HepG2 (cell line): ENCODE measurements at regions not wholly inside any gene's neighbourhood (a gene's known extent, or its start where the extent isn't known, plus 50 kb on each side); places are given as distances from the start of the nearest gene placed in this dataset.

Experiments used
- KLF12 ChIP-seq: sonication (generic); formaldehyde crosslinking; IDR thresholded peaks from 2 replicates; pipeline ENCODE4 v1.4.0; 2020; ENCODE audit warnings: missing genetic modification reagents, borderline replicate concordance
- TCF7 ChIP-seq: sonication (generic); IDR thresholded peaks from 2 replicates; pipeline ENCODE4 v1.6.1; 2016; ENCODE audit warnings: antibody characterized with exemption, low read depth
- ZNF121 ChIP-seq: sonication (generic); formaldehyde crosslinking; IDR thresholded peaks from 2 replicates; pipeline ENCODE4 v1.5.0; 2020; ENCODE audit warnings: mild to moderate bottlenecking, missing genetic modification reagents
- ZNF775 ChIP-seq: sonication (generic); formaldehyde crosslinking; IDR thresholded peaks from 2 replicates; pipeline ENCODE4 v1.4.0; 2020; ENCODE audit warnings: missing genetic modification reagents, mild to moderate bottlenecking, moderate library complexity, borderline replicate concordance
- TF ChIP-seq, protein P1 (sequence below): sonication (generic); formaldehyde crosslinking; IDR thresholded peaks from 2 replicates; pipeline ENCODE4 v1.5.0; 2020; ENCODE audit warnings: mild to moderate bottlenecking, low read depth, missing genetic modification reagents, borderline replicate concordance
- TF ChIP-seq, protein P2 (sequence below): sonication (generic); formaldehyde crosslinking; IDR thresholded peaks from 2 replicates; pipeline ENCODE4 v1.5.1; 2020; ENCODE audit warnings: missing genetic modification reagents, mild to moderate bottlenecking, borderline replicate concordance

DNA sequence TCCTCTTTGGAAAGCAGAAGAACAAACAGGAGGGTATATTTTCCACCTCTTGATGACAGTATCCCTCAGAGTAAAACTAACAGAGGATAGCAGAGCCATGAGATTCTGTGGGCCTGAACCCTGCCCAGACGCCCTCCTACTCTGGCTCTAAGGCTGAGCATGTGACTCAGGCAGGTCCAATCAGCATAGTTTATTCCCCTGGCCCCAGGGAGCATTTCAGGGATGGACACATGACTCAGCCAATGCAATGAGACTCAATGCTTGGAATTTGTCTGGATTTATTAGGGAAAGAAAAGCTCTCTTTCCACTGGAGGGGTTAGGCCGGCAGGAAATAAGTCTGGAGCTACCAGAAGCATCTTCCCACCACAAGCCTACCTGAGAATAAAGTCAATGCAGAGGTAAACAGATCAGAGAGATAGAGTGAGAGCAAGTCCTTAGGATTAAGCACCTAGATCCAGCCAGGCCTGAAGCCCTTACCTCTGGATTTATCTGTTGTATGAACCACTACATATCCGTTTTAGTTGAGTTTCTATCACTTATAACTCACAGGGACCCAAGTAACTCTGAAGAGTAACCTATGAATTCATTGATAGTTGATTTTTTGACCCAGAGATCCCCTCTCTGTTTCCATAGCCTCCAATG lies 68.2 kb upstream of the EYA2 start:
- TF ChIP-seq, protein P1, sequence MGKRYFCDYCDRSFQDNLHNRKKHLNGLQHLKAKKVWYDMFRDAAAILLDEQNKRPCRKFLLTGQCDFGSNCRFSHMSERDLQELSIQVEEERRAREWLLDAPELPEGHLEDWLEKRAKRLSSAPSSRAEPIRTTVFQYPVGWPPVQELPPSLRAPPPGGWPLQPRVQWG = no peak
- TF ChIP-seq ZNF121 (no peak), ZNF775 (CRISPR knock-in tag) (no peak), KLF12 (CRISPR knock-in tag) (no peak), TCF7 (no peak)
- TF ChIP-seq, protein P2, sequence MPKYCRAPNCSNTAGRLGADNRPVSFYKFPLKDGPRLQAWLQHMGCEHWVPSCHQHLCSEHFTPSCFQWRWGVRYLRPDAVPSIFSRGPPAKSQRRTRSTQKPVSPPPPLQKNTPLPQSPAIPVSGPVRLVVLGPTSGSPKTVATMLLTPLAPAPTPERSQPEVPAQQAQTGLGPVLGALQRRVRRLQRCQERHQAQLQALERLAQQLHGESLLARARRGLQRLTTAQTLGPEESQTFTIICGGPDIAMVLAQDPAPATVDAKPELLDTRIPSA (CRISPR knock-in tag) = no peak
